ENCODE measurements at regions not wholly inside any gene's neighbourhood (a gene's known extent, or its start where the extent isn't known, plus 50 kb on each side); places are given as distances from the start of the nearest gene placed in this dataset.
A peak's percentile ranks its signal among the peaks of the same experiment; 100 is the strongest.

- H3K4ac ChIP-seq (ENCODE audit: low read depth, low read length): peak overlapping the region; percentile 41
- TF ChIP-seq MXI1 (IDR thresholded peaks at IDR 0.05; ENCODE audit: borderline replicate concordance, low read depth, low read length) (no peak), RFX5 (IDR thresholded peaks at IDR 0.05; ENCODE audit: low read depth, low read length) (no peak), POLR2A (IDR thresholded peaks at IDR 0.05; ENCODE audit: low read depth, low read length) (no peak), RAD21 (IDR thresholded peaks at IDR 0.05; ENCODE audit: low read length) (no peak), FOS (IDR thresholded peaks at IDR 0.05; ENCODE audit: low read depth, low read length) (peak; percentile 97), NFE2L2 (IDR thresholded peaks at IDR 0.05; ENCODE audit: low read depth, low read length) (peak; percentile 90), ELK1 (IDR thresholded peaks at IDR 0.05; ENCODE audit: borderline replicate concordance, low read depth, low read length) (no peak), CHD1 (IDR thresholded peaks at IDR 0.05; ENCODE audit: low read depth, low read length) (no peak), BHLHE40 (IDR thresholded peaks at IDR 0.05; ENCODE audit: low read depth, low read length) (peak; percentile 42; the same call in 1 of the 2 replicates), RCOR1 (IDR thresholded peaks at IDR 0.05; ENCODE audit: insufficient replicate concordance, low read length) (no peak), CEBPB (IDR thresholded peaks at IDR 0.05; ENCODE audit: low read depth, low read length) (peak; percentile 61; the same call in 1 of the 2 replicates)
- TF ChIP-seq, protein P1, sequence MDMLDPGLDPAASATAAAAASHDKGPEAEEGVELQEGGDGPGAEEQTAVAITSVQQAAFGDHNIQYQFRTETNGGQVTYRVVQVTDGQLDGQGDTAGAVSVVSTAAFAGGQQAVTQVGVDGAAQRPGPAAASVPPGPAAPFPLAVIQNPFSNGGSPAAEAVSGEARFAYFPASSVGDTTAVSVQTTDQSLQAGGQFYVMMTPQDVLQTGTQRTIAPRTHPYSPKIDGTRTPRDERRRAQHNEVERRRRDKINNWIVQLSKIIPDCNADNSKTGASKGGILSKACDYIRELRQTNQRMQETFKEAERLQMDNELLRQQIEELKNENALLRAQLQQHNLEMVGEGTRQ (IDR thresholded peaks at IDR 0.05; ENCODE audit: low read depth, low read length): 0 out of 2 replicates have a peak, but pooled peaks have one; percentile 1
- TF ChIP-seq, protein P2, sequence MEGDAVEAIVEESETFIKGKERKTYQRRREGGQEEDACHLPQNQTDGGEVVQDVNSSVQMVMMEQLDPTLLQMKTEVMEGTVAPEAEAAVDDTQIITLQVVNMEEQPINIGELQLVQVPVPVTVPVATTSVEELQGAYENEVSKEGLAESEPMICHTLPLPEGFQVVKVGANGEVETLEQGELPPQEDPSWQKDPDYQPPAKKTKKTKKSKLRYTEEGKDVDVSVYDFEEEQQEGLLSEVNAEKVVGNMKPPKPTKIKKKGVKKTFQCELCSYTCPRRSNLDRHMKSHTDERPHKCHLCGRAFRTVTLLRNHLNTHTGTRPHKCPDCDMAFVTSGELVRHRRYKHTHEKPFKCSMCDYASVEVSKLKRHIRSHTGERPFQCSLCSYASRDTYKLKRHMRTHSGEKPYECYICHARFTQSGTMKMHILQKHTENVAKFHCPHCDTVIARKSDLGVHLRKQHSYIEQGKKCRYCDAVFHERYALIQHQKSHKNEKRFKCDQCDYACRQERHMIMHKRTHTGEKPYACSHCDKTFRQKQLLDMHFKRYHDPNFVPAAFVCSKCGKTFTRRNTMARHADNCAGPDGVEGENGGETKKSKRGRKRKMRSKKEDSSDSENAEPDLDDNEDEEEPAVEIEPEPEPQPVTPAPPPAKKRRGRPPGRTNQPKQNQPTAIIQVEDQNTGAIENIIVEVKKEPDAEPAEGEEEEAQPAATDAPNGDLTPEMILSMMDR (conservative IDR thresholded peaks at IDR 0.05; ENCODE audit: low read depth, low read length): no peak
Observed at GRCh38 chr1:212234431-212235395, 50.5 kb upstream of the PPP2R5A start.

More at GRCh38 chr1:212234431-212235395, 50.5 kb upstream of the PPP2R5A start:
- ChIA-PET CTCF (no interaction called here), POLR2A (ENCODE audit: unreplicated experiment) (interaction anchor here (0.5 kb wide), 1 partner anchor 102 kb away, joined by 5 read pairs; no protein-coding TSS in a partner anchor)
- peak overlapping the region; percentile 56; the same call in 1 of the 2 replicates for H4K91ac ChIP-seq (ENCODE audit: insufficient read depth, low read depth, low read length)
- no peak overlapping the region; the same call in 1 of the 2 replicates for H3K27ac ChIP-seq (ENCODE audit: insufficient read depth, low read length)
- ATAC-seq (ENCODE audit: low read depth): peak; percentile 99
- H4K5ac ChIP-seq (ENCODE audit: low read depth, low read length): no peak overlapping the region
- H3K27me3 ChIP-seq (ENCODE audit: control insufficient read depth, insufficient read depth, low read length): no peaks in the 10 kb centered on the region
- H3K9ac ChIP-seq (ENCODE audit: low read depth, low read length): no peak overlapping the region
- 0 out of 2 replicates have a peak overlapping the region, but pooled peaks have one; percentile 45 for H3K14ac ChIP-seq (replicated peaks; ENCODE audit: low read depth, low read length)
- no peaks in the 10 kb centered on the region for H4K20me1 ChIP-seq (ENCODE audit: insufficient read depth, low read length)
- no peaks in the 10 kb centered on the region for H3K36me3 ChIP-seq (ENCODE audit: control insufficient read depth, insufficient read depth, low read length)
- no TSS peak for BruUV-seq (replicated peaks)
- H3K9me3 ChIP-seq (ENCODE audit: control insufficient read depth, insufficient read depth, low read length): no peaks in the 10 kb centered on the region
- H3K4me3 ChIP-seq (ENCODE audit: insufficient read depth, low read depth, low read length): no peak overlapping the region
- WGBS, 2 experiments (ENCODE audit: extremely low coverage in 2 of 2, insufficient read length in 1 of 2): 100% methylated on average over 3 of the region's 8 CpGs; no CpG with 5 or more reads in 1 of the 2 experiments
- H2AK9ac ChIP-seq (replicated peaks; ENCODE audit: low read depth, low read length, poor library complexity): peak overlapping the region; percentile 74
- H2AK5ac ChIP-seq (ENCODE audit: low read depth, low read length): peak overlapping the region; percentile 83
- H3K79me1 ChIP-seq (ENCODE audit: low read depth in 1 of 2, low read length in 2 of 2): no peaks in the 10 kb centered on the region
- H2AFZ ChIP-seq (replicated peaks; ENCODE audit: low read length, poor library complexity): no peak overlapping the region
- H2BK120ac ChIP-seq (ENCODE audit: low read depth, low read length): peak overlapping the region; percentile 66; the same call in 1 of the 2 replicates
- H2BK20ac ChIP-seq (ENCODE audit: low read depth, low read length): peak overlapping the region; percentile 86
- no peak overlapping the region; the same call in 1 of the 2 replicates for H3K56ac ChIP-seq (ENCODE audit: extremely low read depth, insufficient read depth, low read length)
- H2BK5ac ChIP-seq (ENCODE audit: low read depth, low read length, poor library complexity, severe bottlenecking): peak overlapping the region; percentile 44
- H3K18ac ChIP-seq (ENCODE audit: low read depth, low read length): 0 out of 2 replicates have a peak overlapping the region, but pooled peaks have one; percentile 17
- dilution Hi-C loops (cut with HindIII; ENCODE audit: low sequenced_read_pairs, unreplicated experiment): no loop called here
- in situ Hi-C loops (cut with MboI; ENCODE audit: low sequenced_read_pairs): no loop called here
- peak overlapping the region; percentile 77; the same call in 1 of the 3 replicates for H2BK15ac ChIP-seq (ENCODE audit: low read depth, low read length)
- peak; percentile 98 for DNase-seq
- intact Hi-C loops (cut with micrococcal nuclease): no loop called here
- peak overlapping the region in 1 of 2 experiments; percentile 53; a peak in 1 of 4 replicates for H4K8ac ChIP-seq (ENCODE audit: low read depth in 2 of 2, low read length in 2 of 2)
- 0 out of 2 replicates have a peak overlapping the region, but pooled peaks have one; percentile 38 for H3K23ac ChIP-seq (ENCODE audit: low read depth, low read length)
- H3K4me1 ChIP-seq (ENCODE audit: control insufficient read depth, insufficient read depth, low read length): peaks cover 6% of the 10 kb centered on the region
- H3K9me1 ChIP-seq (ENCODE audit: insufficient read depth, low read length): peaks cover 5% of the 10 kb centered on the region
- peak overlapping the region; percentile 42; the same call in 1 of the 2 replicates for H3K4me2 ChIP-seq (ENCODE audit: low read depth, low read length)
